GM06990 (cell line): ENCODE measurements at regions not wholly inside any gene's neighbourhood (a gene's known extent, or its start where the extent isn't known, plus 50 kb on each side); places are given as distances from the start of the nearest gene placed in this dataset.

ENCODE experiments used
- DNase-seq: peaks from one replicate; pipeline ENCODE4 v3.0.0-alpha.2; 2011; ENCODE audit not compliant: insufficient read length; ENCODE audit errors: extremely low read depth
- H3K27me3 ChIP-seq: replicated peaks from 2 replicates; pipeline ENCODE4 v1.6.0; 2011; ENCODE audit warnings: low read length; ENCODE audit not compliant: control insufficient read depth, insufficient read depth
- H3K36me3 ChIP-seq: 2 replicates; pipeline ENCODE4 v1.5.1; 2011; ENCODE audit warnings: low read length; ENCODE audit not compliant: control insufficient read depth, insufficient read depth
- H3K4me3 ChIP-seq: replicated peaks from 2 replicates; pipeline ENCODE4 v1.5.1; 2011; ENCODE audit warnings: low read depth, mild to moderate bottlenecking, control low read depth, low read length
- CTCF ChIP-seq: IDR thresholded peaks from 2 replicates; pipeline ENCODE4 v1.5.1; 2011; ENCODE audit warnings: low read length, control low read depth, mild to moderate bottlenecking, inconsistent platforms; ENCODE audit not compliant: insufficient read depth, poor library complexity, severe bottlenecking

GRCh38 chr12:19642345-19642744 lies 203.1 kb downstream of the AEBP2 start:
- TF ChIP-seq CTCF: no peak

GRCh38 chr12:19643635-19644034 lies 204.3 kb downstream of the AEBP2 start:
- no peak for DNase-seq
- Histone ChIP-seq H3K4me3 (no peak overlapping the region), H3K36me3 (no peaks in the 10 kb centered on the region), H3K27me3 (no peaks in the 10 kb centered on the region)
- peak; percentile 4 for TF ChIP-seq CTCF

More at GRCh38 chr12:19642345-19642744, 203.1 kb downstream of the AEBP2 start:
- no peaks in the 10 kb centered on the region for H3K27me3 ChIP-seq
- no peak overlapping the region for H3K4me3 ChIP-seq
- DNase-seq: no peak
- H3K36me3 ChIP-seq: no peaks in the 10 kb centered on the region

- no peak for DNase-seq
- Histone ChIP-seq H3K36me3 (no peaks in the 10 kb centered on the region), H3K27me3 (no peaks in the 10 kb centered on the region), H3K4me3 (no peak overlapping the region)
- TF ChIP-seq CTCF: no peak
Observed at GRCh38 chr12:19644571-19644970, 205.3 kb downstream of the AEBP2 start.

- Histone ChIP-seq H3K27me3 (no peaks in the 10 kb centered on the region), H3K36me3 (no peaks in the 10 kb centered on the region), H3K4me3 (no peak overlapping the region)
- TF ChIP-seq CTCF: no peak
- no peak for DNase-seq
Observed at GRCh38 chr12:19645823-19646222, 206.5 kb downstream of the AEBP2 start.

GRCh38 chr12:19646599-19646998 lies 207.3 kb downstream of the AEBP2 start:
- H3K27me3 ChIP-seq: no peaks in the 10 kb centered on the region
- no peak overlapping the region for H3K4me3 ChIP-seq
- no peaks in the 10 kb centered on the region for H3K36me3 ChIP-seq
- DNase-seq: no peak
- no peak for TF ChIP-seq CTCF
